ENCODE measurements at regions not wholly inside any gene's neighbourhood (a gene's known extent, or its start where the extent isn't known, plus 50 kb on each side); places are given as distances from the start of the nearest gene placed in this dataset.

DNA sequence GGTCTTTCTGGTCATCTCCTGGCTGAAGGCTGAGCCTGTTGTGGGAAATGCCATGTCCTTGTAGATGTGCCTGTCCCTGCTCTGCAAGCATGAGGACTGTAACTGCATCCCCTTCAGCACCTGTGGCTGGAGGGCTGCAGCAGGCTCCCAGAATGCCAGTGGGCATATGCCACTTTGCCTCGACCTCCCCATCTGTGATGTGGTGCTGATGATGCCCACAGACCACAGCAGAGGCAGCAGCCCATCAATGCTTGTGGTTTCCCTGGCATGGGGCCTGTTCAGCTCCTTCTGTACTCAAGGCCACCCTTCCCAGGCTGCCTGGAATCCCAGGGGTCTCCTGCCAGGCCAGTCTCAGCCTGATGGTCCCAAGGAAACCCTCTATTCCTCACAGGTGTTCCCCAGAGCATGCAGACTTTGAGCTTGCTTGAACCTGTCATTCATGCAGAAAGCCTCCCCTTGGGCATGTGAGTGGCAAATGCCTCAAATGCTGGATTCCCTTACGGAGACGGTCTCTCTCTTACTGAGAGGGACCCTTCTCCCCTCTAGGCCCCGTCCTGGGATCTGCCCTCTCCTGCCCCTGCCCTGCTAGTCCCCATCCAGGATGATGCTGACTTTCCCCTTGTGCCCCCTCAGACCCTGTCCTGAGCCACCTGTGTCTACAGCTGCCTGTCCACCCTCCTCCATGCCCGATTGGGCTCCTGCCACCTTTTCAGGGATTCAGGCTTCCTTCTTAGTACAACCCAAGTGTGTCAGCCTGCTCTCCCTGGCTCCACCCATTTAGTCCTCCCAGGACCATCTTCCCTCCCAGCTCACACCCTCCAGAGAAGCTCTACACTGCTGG is 50.9 kb upstream of the ANTXRL start:
- Histone ChIP-seq H3K4me1 (ENCODE audit: insufficient read depth) (no peaks in the 10 kb centered on the region), H3K4me2 (no peak overlapping the region), H3K36me3 (ENCODE audit: insufficient read depth) (no peaks in the 10 kb centered on the region), H4K20me1 (replicated peaks; ENCODE audit: insufficient read depth) (no peaks in the 10 kb centered on the region), H3K9me2 (ENCODE audit: insufficient read depth) (no peaks in the 10 kb centered on the region), H3K27me3 (ENCODE audit: insufficient read depth) (no peaks in the 10 kb centered on the region), H3F3A (replicated peaks; ENCODE audit: low read depth) (no peaks in the 10 kb centered on the region), H3K4me3 (no peak overlapping the region), H3K79me2 (replicated peaks; ENCODE audit: insufficient read depth) (no peaks in the 10 kb centered on the region), H3K27ac (ENCODE audit: low read depth) (no peak overlapping the region), H2AFZ (no peak overlapping the region)
- no peaks in the 10 kb centered on the region for H3K9me3 Mint-ChIP-seq
- DNase-seq (ENCODE audit: low spot score) (no peak), ATAC-seq (no peak)
- peaks cover 6% of the 10 kb centered on the region for H3K27me3 Mint-ChIP-seq (ENCODE audit: insufficient read depth, low read depth, poor library complexity)
- H3K4me1 Mint-ChIP-seq: no peaks in the 10 kb centered on the region
- no peaks in the 10 kb centered on the region; the same call in 2 of the 3 replicates for H3K36me3 Mint-ChIP-seq (ENCODE audit: low read depth)
- H3K27ac Mint-ChIP-seq: no peak overlapping the region
- no peak overlapping the region for H3K4me3 Mint-ChIP-seq
- TF ChIP-seq, protein P1, sequence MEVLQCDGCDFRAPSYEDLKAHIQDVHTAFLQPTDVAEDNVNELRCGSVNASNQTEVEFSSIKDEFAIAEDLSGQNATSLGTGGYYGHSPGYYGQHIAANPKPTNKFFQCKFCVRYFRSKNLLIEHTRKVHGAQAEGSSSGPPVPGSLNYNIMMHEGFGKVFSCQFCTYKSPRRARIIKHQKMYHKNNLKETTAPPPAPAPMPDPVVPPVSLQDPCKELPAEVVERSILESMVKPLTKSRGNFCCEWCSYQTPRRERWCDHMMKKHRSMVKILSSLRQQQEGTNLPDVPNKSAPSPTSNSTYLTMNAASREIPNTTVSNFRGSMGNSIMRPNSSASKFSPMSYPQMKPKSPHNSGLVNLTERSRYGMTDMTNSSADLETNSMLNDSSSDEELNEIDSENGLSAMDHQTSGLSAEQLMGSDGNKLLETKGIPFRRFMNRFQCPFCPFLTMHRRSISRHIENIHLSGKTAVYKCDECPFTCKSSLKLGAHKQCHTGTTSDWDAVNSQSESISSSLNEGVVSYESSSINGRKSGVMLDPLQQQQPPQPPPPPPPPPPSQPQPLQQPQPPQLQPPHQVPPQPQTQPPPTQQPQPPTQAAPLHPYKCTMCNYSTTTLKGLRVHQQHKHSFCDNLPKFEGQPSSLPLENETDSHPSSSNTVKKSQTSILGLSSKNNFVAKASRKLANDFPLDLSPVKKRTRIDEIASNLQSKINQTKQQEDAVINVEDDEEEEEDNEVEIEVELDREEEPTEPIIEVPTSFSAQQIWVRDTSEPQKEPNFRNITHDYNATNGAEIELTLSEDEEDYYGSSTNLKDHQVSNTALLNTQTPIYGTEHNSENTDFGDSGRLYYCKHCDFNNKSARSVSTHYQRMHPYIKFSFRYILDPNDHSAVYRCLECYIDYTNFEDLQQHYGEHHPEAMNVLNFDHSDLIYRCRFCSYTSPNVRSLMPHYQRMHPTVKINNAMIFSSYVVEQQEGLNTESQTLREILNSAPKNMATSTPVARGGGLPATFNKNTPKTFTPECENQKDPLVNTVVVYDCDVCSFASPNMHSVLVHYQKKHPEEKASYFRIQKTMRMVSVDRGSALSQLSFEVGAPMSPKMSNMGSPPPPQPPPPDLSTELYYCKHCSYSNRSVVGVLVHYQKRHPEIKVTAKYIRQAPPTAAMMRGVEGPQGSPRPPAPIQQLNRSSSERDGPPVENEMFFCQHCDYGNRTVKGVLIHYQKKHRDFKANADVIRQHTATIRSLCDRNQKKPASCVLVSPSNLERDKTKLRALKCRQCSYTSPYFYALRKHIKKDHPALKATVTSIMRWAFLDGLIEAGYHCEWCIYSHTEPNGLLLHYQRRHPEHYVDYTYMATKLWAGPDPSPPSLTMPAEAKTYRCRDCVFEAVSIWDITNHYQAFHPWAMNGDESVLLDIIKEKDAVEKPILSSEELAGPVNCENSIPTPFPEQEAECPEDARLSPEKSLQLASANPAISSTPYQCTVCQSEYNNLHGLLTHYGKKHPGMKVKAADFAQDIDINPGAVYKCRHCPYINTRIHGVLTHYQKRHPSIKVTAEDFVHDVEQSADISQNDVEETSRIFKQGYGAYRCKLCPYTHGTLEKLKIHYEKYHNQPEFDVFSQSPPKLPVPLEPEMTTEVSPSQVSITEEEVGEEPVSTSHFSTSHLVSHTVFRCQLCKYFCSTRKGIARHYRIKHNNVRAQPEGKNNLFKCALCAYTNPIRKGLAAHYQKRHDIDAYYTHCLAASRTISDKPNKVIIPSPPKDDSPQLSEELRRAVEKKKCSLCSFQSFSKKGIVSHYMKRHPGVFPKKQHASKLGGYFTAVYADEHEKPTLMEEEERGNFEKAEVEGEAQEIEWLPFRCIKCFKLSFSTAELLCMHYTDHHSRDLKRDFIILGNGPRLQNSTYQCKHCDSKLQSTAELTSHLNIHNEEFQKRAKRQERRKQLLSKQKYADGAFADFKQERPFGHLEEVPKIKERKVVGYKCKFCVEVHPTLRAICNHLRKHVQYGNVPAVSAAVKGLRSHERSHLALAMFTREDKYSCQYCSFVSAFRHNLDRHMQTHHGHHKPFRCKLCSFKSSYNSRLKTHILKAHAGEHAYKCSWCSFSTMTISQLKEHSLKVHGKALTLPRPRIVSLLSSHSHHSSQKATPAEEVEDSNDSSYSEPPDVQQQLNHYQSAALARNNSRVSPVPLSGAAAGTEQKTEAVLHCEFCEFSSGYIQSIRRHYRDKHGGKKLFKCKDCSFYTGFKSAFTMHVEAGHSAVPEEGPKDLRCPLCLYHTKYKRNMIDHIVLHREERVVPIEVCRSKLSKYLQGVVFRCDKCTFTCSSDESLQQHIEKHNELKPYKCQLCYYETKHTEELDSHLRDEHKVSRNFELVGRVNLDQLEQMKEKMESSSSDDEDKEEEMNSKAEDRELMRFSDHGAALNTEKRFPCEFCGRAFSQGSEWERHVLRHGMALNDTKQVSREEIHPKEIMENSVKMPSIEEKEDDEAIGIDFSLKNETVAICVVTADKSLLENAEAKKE (CRISPR knock-in tag; IDR thresholded peaks at IDR 0.05): no peak
- TF ChIP-seq POLR2AphosphoS5 (IDR thresholded peaks at IDR 0.05; ENCODE audit: low read depth) (no peak), JUNB (IDR thresholded peaks at IDR 0.05; ENCODE audit: unreplicated experiment) (no peak), NANOG (IDR thresholded peaks at IDR 0.05; ENCODE audit: borderline replicate concordance) (no peak), STAT1 (IDR thresholded peaks at IDR 0.05; ENCODE audit: unreplicated experiment) (no peak), EZH2phosphoT487 (IDR thresholded peaks at IDR 0.05; ENCODE audit: unreplicated experiment) (no peak), ZNF331 (CRISPR knock-in tag; IDR thresholded peaks at IDR 0.05; ENCODE audit: low read depth) (no peak), ZNF114 (CRISPR knock-in tag; IDR thresholded peaks at IDR 0.05) (no peak), EZH2 (IDR thresholded peaks at IDR 0.05; ENCODE audit: low read depth, unreplicated experiment) (no peak)
- TF ChIP-seq, protein P2, sequence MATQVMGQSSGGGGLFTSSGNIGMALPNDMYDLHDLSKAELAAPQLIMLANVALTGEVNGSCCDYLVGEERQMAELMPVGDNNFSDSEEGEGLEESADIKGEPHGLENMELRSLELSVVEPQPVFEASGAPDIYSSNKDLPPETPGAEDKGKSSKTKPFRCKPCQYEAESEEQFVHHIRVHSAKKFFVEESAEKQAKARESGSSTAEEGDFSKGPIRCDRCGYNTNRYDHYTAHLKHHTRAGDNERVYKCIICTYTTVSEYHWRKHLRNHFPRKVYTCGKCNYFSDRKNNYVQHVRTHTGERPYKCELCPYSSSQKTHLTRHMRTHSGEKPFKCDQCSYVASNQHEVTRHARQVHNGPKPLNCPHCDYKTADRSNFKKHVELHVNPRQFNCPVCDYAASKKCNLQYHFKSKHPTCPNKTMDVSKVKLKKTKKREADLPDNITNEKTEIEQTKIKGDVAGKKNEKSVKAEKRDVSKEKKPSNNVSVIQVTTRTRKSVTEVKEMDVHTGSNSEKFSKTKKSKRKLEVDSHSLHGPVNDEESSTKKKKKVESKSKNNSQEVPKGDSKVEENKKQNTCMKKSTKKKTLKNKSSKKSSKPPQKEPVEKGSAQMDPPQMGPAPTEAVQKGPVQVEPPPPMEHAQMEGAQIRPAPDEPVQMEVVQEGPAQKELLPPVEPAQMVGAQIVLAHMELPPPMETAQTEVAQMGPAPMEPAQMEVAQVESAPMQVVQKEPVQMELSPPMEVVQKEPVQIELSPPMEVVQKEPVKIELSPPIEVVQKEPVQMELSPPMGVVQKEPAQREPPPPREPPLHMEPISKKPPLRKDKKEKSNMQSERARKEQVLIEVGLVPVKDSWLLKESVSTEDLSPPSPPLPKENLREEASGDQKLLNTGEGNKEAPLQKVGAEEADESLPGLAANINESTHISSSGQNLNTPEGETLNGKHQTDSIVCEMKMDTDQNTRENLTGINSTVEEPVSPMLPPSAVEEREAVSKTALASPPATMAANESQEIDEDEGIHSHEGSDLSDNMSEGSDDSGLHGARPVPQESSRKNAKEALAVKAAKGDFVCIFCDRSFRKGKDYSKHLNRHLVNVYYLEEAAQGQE (IDR thresholded peaks at IDR 0.05; ENCODE audit: unreplicated experiment): no peak
- TF ChIP-seq, protein P3, sequence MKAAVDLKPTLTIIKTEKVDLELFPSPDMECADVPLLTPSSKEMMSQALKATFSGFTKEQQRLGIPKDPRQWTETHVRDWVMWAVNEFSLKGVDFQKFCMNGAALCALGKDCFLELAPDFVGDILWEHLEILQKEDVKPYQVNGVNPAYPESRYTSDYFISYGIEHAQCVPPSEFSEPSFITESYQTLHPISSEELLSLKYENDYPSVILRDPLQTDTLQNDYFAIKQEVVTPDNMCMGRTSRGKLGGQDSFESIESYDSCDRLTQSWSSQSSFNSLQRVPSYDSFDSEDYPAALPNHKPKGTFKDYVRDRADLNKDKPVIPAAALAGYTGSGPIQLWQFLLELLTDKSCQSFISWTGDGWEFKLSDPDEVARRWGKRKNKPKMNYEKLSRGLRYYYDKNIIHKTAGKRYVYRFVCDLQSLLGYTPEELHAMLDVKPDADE (IDR thresholded peaks at IDR 0.05): no peak
- TF ChIP-seq, protein P4, sequence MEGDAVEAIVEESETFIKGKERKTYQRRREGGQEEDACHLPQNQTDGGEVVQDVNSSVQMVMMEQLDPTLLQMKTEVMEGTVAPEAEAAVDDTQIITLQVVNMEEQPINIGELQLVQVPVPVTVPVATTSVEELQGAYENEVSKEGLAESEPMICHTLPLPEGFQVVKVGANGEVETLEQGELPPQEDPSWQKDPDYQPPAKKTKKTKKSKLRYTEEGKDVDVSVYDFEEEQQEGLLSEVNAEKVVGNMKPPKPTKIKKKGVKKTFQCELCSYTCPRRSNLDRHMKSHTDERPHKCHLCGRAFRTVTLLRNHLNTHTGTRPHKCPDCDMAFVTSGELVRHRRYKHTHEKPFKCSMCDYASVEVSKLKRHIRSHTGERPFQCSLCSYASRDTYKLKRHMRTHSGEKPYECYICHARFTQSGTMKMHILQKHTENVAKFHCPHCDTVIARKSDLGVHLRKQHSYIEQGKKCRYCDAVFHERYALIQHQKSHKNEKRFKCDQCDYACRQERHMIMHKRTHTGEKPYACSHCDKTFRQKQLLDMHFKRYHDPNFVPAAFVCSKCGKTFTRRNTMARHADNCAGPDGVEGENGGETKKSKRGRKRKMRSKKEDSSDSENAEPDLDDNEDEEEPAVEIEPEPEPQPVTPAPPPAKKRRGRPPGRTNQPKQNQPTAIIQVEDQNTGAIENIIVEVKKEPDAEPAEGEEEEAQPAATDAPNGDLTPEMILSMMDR (conservative IDR thresholded peaks at IDR 0.05; ENCODE audit: low read depth in 2 of 2): no peak

All from GM23338 (cell line).